Nephron (organoid): ENCODE measurements at regions not wholly inside any gene's neighbourhood (a gene's known extent, or its start where the extent isn't known, plus 50 kb on each side); places are given as distances from the start of the nearest gene placed in this dataset.
A peak's percentile ranks its signal among the peaks of the same experiment; 100 is the strongest.

Source experiments
- H3K27ac Mint-ChIP-seq, 3 experiments: 2 replicates each; pipeline ENCODE4 v1.8.0; 2020; ENCODE audit warnings: mixed read lengths in 3 of 3, mild to moderate bottlenecking in 2 of 3, moderate library complexity in 1 of 3
- H3K27me3 Mint-ChIP-seq: 2 replicates; pipeline ENCODE4 v1.8.0; 2021; ENCODE audit warnings: low read depth, mild to moderate bottlenecking, moderate library complexity, mixed read lengths
- H3K36me3 Mint-ChIP-seq: 2 replicates; pipeline ENCODE4 v1.8.0; 2020; ENCODE audit warnings: low read depth, mixed read lengths
- H3K4me1 Mint-ChIP-seq: 2 replicates; pipeline ENCODE4 v1.8.0; 2020; ENCODE audit warnings: mixed read lengths
- H3K4me3 Mint-ChIP-seq, 3 experiments: 2 replicates each; pipeline ENCODE4 v1.8.0; 2020; ENCODE audit warnings: mild to moderate bottlenecking in 3 of 3, mixed read lengths in 3 of 3, moderate library complexity in 2 of 3
- H3K9me3 Mint-ChIP-seq: 2 replicates; pipeline ENCODE4 v1.8.0; 2020; ENCODE audit warnings: mixed read lengths
- CTCF ChIP-seq, 3 experiments: fragments of 200-600 bp; sonication (generic); IDR thresholded peaks; one replicate each; pipeline ENCODE4 v1.5.0; 2021; ENCODE audit warnings: antibody characterized with exemption in 3 of 3; ENCODE audit not compliant: unreplicated experiment in 3 of 3

GRCh38 chr6:4398791-4399190 is 263.4 kb upstream of the ECI2 start:
- H3K27ac Mint-ChIP-seq = peak overlapping the region; percentile 40 to 88 (median 68)
- H3K36me3 Mint-ChIP-seq = no peaks in the 10 kb centered on the region
- no peaks in the 10 kb centered on the region for H3K9me3 Mint-ChIP-seq
- H3K4me3 Mint-ChIP-seq = no peak overlapping the region
- H3K4me1 Mint-ChIP-seq = peaks cover 82% of the 10 kb centered on the region
- H3K27me3 Mint-ChIP-seq = no peaks in the 10 kb centered on the region
- TF ChIP-seq CTCF (IDR thresholded peaks at IDR 0.05; ENCODE audit: unreplicated experiment in 3 of 3) = no peak

- peak overlapping the region in 1 of 3 experiments; percentile 53 for H3K4me3 Mint-ChIP-seq
- peaks cover 68% of the 10 kb centered on the region for H3K4me1 Mint-ChIP-seq
- no peaks in the 10 kb centered on the region for H3K9me3 Mint-ChIP-seq
- no peak for TF ChIP-seq CTCF (IDR thresholded peaks at IDR 0.05; ENCODE audit: unreplicated experiment in 3 of 3)
- H3K27ac Mint-ChIP-seq = peak overlapping the region; percentile 40 to 89 (median 86)
- H3K36me3 Mint-ChIP-seq = no peaks in the 10 kb centered on the region
- no peaks in the 10 kb centered on the region for H3K27me3 Mint-ChIP-seq
Observed at GRCh38 chr6:4397307-4397706, 261.9 kb upstream of the ECI2 start.

GRCh38 chr6:4396044-4396443 is 260.7 kb upstream of the ECI2 start:
- Mint-ChIP-seq H3K9me3 (no peaks in the 10 kb centered on the region), H3K27ac (no peak overlapping the region), H3K27me3 (no peaks in the 10 kb centered on the region), H3K4me1 (peaks cover 57% of the 10 kb centered on the region), H3K4me3 (no peak overlapping the region), H3K36me3 (no peaks in the 10 kb centered on the region)
- TF ChIP-seq CTCF (IDR thresholded peaks at IDR 0.05; ENCODE audit: unreplicated experiment in 3 of 3) = no peak

GRCh38 chr6:4395386-4395785 is 260.0 kb upstream of the ECI2 start:
- no peak for TF ChIP-seq CTCF (IDR thresholded peaks at IDR 0.05; ENCODE audit: unreplicated experiment in 3 of 3)
- peaks cover 52% of the 10 kb centered on the region for H3K4me1 Mint-ChIP-seq
- no peaks in the 10 kb centered on the region for H3K9me3 Mint-ChIP-seq
- no peaks in the 10 kb centered on the region for H3K36me3 Mint-ChIP-seq
- H3K27me3 Mint-ChIP-seq = no peaks in the 10 kb centered on the region
- peak overlapping the region in 1 of 3 experiments; percentile 28 for H3K27ac Mint-ChIP-seq
- no peak overlapping the region for H3K4me3 Mint-ChIP-seq

GRCh38 chr6:4394786-4395185 is 259.4 kb upstream of the ECI2 start:
- no peaks in the 10 kb centered on the region for H3K36me3 Mint-ChIP-seq
- no peak for TF ChIP-seq CTCF (IDR thresholded peaks at IDR 0.05; ENCODE audit: unreplicated experiment in 3 of 3)
- H3K9me3 Mint-ChIP-seq = no peaks in the 10 kb centered on the region
- no peaks in the 10 kb centered on the region for H3K27me3 Mint-ChIP-seq
- no peak overlapping the region for H3K27ac Mint-ChIP-seq
- H3K4me3 Mint-ChIP-seq = no peak overlapping the region
- peaks cover 50% of the 10 kb centered on the region for H3K4me1 Mint-ChIP-seq

GRCh38 chr6:4388675-4389074 is 253.3 kb upstream of the ECI2 start:
- no peak overlapping the region for H3K4me3 Mint-ChIP-seq
- H3K27me3 Mint-ChIP-seq = peaks cover 3% of the 10 kb centered on the region
- TF ChIP-seq CTCF (IDR thresholded peaks at IDR 0.05; ENCODE audit: unreplicated experiment in 3 of 3) = no peak
- H3K27ac Mint-ChIP-seq = no peak overlapping the region
- peaks cover 14% of the 10 kb centered on the region for H3K9me3 Mint-ChIP-seq
- peaks cover 4% of the 10 kb centered on the region for H3K4me1 Mint-ChIP-seq
- no peaks in the 10 kb centered on the region for H3K36me3 Mint-ChIP-seq
